B cell (primary cell): ENCODE measurements at regions not wholly inside any gene's neighbourhood (a gene's known extent, or its start where the extent isn't known, plus 50 kb on each side); places are given as distances from the start of the nearest gene placed in this dataset.

Source experiments
- EZH2 ChIP-seq: IDR thresholded peaks from 2 replicates; pipeline ENCODE4 v1.6.1; 2012; ENCODE audit warnings: borderline replicate concordance, low read depth, mild to moderate bottlenecking, moderate library complexity, low read length; ENCODE audit not compliant: insufficient read depth, poor library complexity, severe bottlenecking
- TF ChIP-seq, protein P1 (sequence below): fragments of 200-600 bp; IDR thresholded peaks from one replicate; pipeline ENCODE4 v1.8.0; 2022; ENCODE audit warnings: antibody characterized with exemption, mild to moderate bottlenecking

DNA sequence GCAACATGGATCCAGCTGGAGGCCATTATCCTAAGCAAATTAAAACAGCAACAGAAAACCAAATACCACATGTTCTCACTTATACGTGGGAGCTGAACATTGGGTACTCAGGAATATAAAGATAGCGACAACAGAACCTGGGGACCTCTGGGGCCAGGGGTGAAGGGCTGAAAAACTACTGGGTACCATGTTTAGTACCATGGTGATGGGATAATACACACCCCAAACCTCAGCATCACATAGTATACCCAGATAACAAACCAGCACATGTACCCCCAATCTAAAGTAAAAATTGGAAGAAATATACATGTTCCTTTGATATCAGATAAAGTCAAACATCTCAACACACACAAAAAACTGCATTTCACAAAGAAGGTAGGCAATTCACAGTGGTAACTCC lies 876.2 kb downstream of the TBL1XR1 start:
- TF ChIP-seq, protein P1, sequence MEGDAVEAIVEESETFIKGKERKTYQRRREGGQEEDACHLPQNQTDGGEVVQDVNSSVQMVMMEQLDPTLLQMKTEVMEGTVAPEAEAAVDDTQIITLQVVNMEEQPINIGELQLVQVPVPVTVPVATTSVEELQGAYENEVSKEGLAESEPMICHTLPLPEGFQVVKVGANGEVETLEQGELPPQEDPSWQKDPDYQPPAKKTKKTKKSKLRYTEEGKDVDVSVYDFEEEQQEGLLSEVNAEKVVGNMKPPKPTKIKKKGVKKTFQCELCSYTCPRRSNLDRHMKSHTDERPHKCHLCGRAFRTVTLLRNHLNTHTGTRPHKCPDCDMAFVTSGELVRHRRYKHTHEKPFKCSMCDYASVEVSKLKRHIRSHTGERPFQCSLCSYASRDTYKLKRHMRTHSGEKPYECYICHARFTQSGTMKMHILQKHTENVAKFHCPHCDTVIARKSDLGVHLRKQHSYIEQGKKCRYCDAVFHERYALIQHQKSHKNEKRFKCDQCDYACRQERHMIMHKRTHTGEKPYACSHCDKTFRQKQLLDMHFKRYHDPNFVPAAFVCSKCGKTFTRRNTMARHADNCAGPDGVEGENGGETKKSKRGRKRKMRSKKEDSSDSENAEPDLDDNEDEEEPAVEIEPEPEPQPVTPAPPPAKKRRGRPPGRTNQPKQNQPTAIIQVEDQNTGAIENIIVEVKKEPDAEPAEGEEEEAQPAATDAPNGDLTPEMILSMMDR: no peak
- no peak for TF ChIP-seq EZH2
